Activated CD4-positive, alpha-beta T cell treated with anti-CD3 and anti-CD28 coated beads for 36 hours (primary cell): ENCODE measurements at regions not wholly inside any gene's neighbourhood (a gene's known extent, or its start where the extent isn't known, plus 50 kb on each side); places are given as distances from the start of the nearest gene placed in this dataset.

Source experiments
- ATAC-seq: fragments of 200-7000 bp; cut with Tn5 transposase; one replicate; pipeline ENCODE4 v1.10.0; 2021; ENCODE audit warnings: mild to moderate bottlenecking, moderate library complexity
- CTCF ChIA-PET: fragments of 350-600 bp; sonication (Branson Sonifier 250); formaldehyde crosslinking; loops from one replicate; lab custom pipeline; 2021; ENCODE audit warnings: antibody characterized with exemption; lab: Charles Lee
- POLR2A ChIA-PET: fragments of 350-600 bp; sonication (Branson Sonifier 250); formaldehyde crosslinking; loops from one replicate; lab custom pipeline; 2021; ENCODE audit warnings: antibody characterized with exemption, inconsistent platforms; lab: Charles Lee
- DNase-seq: peaks from one replicate; pipeline ENCODE4 v3.0.0-alpha.2; 2020
- H3K27ac Mint-ChIP-seq: one replicate; pipeline ENCODE4 v1.8.0; 2021; ENCODE audit warnings: mixed read lengths
- H3K27me3 Mint-ChIP-seq: one replicate; pipeline ENCODE4 v1.8.0; 2021; ENCODE audit warnings: mixed read lengths
- H3K36me3 Mint-ChIP-seq: one replicate; pipeline ENCODE4 v1.8.0; 2021; ENCODE audit warnings: low read depth, mixed read lengths
- H3K4me1 Mint-ChIP-seq: one replicate; pipeline ENCODE4 v1.8.0; 2021; ENCODE audit warnings: mixed read lengths
- H3K4me3 Mint-ChIP-seq: one replicate; pipeline ENCODE4 v1.8.0; 2021; ENCODE audit warnings: mild to moderate bottlenecking, moderate library complexity, mixed read lengths
- H3K9me3 Mint-ChIP-seq: one replicate; pipeline ENCODE4 v1.8.0; 2021; ENCODE audit warnings: low read depth, mixed read lengths
- intact Hi-C, 2 experiments: fragments of 100-400 bp; cut with DNase I in 1 of 2; cut with micrococcal nuclease in 1 of 2; formaldehyde crosslinking; loops; one replicate each; pipeline versions ENCODE4 v1.14.2 to v1.15.1; 2022 to 2024; cut with DNase I, micrococcal nuclease

- CTCF ChIA-PET: interaction anchor here (0.8 kb wide), 1 partner anchor 17 kb away, joined by 3 read pairs; no protein-coding TSS in a partner anchor
- Mint-ChIP-seq H3K4me3 (no peak overlapping the region), H3K27ac (no peak overlapping the region), H3K9me3 (peaks cover 4% of the 10 kb centered on the region), H3K27me3 (no peaks in the 10 kb centered on the region), H3K4me1 (peaks cover 50% of the 10 kb centered on the region), H3K36me3 (no peaks in the 10 kb centered on the region)
- DNase-seq: no peak
- no peak for ATAC-seq
- intact Hi-C loops: loop anchor here in 1 of 2 experiments (5.0 to 10.0 kb wide), 2 partner anchors 82 to 726 kb away; no protein-coding TSS in a partner anchor
- POLR2A ChIA-PET: no interaction called here
These were observed 66.2 kb upstream of the S1PR1 start for GRCh38 chr1:101170506-101171050.

- no peak overlapping the region for H3K4me3 Mint-ChIP-seq
- POLR2A ChIA-PET: interaction anchor here (0.9 kb wide), 1 partner anchor 11 kb away, joined by 4 read pairs; no protein-coding TSS in a partner anchor
- no peaks in the 10 kb centered on the region for H3K36me3 Mint-ChIP-seq
- intact Hi-C loops: loop anchor here in 1 of 2 experiments (1.0 to 2.0 kb wide), 2 partner anchors 10 to 15 kb away; no protein-coding TSS in a partner anchor
- no peaks in the 10 kb centered on the region for H3K27me3 Mint-ChIP-seq
- H3K4me1 Mint-ChIP-seq: peaks cover 35% of the 10 kb centered on the region
- CTCF ChIA-PET: interaction anchor here (0.5 to 1.0 kb wide), 5 partner anchors 9 to 299 kb away, joined by 3 to 4 read pairs (median 3); no protein-coding TSS in a partner anchor
- H3K27ac Mint-ChIP-seq: peak overlapping the region; percentile 74
- DNase-seq (no peak), ATAC-seq (peak; percentile 92)
- H3K9me3 Mint-ChIP-seq: peaks cover 4% of the 10 kb centered on the region
These were observed 68.9 kb upstream of the S1PR1 start for GRCh38 chr1:101167891-101168290.

DNA sequence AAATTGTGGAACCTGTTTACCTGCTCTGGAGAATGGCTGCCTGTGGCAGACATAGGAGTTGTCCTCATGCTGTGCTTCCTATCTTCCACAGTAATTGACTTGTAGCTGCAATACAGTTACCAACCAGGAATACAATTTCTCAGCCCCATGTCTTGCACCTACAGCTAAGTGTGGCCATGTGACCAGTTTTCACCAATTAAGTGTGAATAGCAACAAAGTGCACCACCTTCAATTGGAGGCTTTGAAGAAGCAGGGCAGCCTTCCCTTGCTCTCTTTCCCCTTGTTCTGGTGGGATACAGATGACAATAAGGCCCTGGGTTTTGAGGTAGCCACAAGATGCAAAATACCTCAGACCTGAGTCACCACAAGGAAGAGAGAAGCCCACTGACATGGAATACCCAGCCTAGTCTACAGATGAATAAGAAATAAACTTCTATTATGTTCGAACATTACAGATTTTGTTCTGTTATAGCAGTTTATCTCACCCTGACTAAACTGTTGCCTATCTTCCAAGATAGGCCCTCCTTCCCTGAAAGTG, 70.2 kb upstream of the S1PR1 start:
- POLR2A ChIA-PET: no interaction called here
- Mint-ChIP-seq H3K9me3 (peaks cover 4% of the 10 kb centered on the region), H3K4me3 (no peak overlapping the region), H3K27ac (no peak overlapping the region), H3K36me3 (no peaks in the 10 kb centered on the region), H3K27me3 (no peaks in the 10 kb centered on the region), H3K4me1 (peaks cover 35% of the 10 kb centered on the region)
- intact Hi-C loops: loop anchor here in 1 of 2 experiments (2.0 kb wide), 1 partner anchor 14 kb away; no protein-coding TSS in a partner anchor
- CTCF ChIA-PET: no interaction called here
- no peak for ATAC-seq
- DNase-seq: no peak

GRCh38 chr1:101165954-101166353, 70.9 kb upstream of the S1PR1 start:
- intact Hi-C loops: loop anchor here in 1 of 2 experiments (2.0 kb wide), 1 partner anchor 13 kb away; no protein-coding TSS in a partner anchor
- peaks cover 4% of the 10 kb centered on the region for H3K9me3 Mint-ChIP-seq
- DNase-seq: no peak
- no peak for ATAC-seq
- no peak overlapping the region for H3K27ac Mint-ChIP-seq
- POLR2A ChIA-PET: no interaction called here
- H3K27me3 Mint-ChIP-seq: no peaks in the 10 kb centered on the region
- peaks cover 35% of the 10 kb centered on the region for H3K4me1 Mint-ChIP-seq
- H3K4me3 Mint-ChIP-seq: no peak overlapping the region
- CTCF ChIA-PET: no interaction called here
- H3K36me3 Mint-ChIP-seq: no peaks in the 10 kb centered on the region

DNA sequence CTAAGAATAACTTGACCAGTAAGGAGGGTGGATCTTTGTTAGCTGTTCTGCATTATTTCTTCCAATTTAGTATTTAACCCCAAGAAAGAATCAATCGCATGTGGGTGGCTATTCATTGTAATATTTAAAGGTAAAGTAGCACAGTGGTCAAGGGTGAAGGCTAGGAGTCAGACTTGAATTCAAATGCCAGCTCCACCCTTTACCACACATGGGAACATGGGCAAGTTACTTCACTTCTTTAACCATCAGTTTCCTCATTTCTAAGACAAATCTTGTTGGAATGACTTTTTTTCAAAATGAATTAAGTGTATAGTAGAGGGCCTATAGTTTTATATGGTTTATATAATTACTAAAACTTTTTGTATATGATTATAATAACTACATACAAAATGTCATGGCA, 71.3 kb upstream of the S1PR1 start:
- intact Hi-C loops: no loop called here
- H3K36me3 Mint-ChIP-seq: no peaks in the 10 kb centered on the region
- no peak for ATAC-seq
- peaks cover 4% of the 10 kb centered on the region for H3K9me3 Mint-ChIP-seq
- POLR2A ChIA-PET: no interaction called here
- no peak overlapping the region for H3K4me3 Mint-ChIP-seq
- CTCF ChIA-PET: interaction anchor here (1.0 kb wide), 1 partner anchor 12 kb away, joined by 4 read pairs; no protein-coding TSS in a partner anchor
- no peaks in the 10 kb centered on the region for H3K27me3 Mint-ChIP-seq
- no peak overlapping the region for H3K27ac Mint-ChIP-seq
- peaks cover 35% of the 10 kb centered on the region for H3K4me1 Mint-ChIP-seq
- DNase-seq: no peak

DNA sequence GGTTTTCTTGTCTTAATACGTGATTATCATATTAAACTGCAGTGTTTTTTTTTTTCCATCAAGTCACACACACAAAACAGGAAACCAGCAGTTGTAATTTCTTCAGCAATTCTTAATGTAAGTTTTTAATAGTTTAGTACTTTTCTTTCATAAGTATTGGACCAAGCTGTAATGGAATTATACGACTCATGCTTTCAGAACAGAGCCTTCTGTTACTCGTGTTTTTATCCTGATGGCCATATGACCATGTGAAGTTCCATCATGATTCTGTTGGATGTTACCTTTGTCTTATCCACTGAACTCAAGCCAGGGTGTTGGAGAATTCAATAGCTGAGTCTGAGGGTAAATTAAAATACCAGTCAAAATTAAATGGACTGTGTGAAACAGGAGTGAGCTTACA, 72.0 kb upstream of the S1PR1 start:
- POLR2A ChIA-PET: interaction anchor here (0.7 to 1.0 kb wide), 2 partner anchors 13 to 112 kb away, joined by 3 to 5 read pairs; no protein-coding TSS in a partner anchor
- H3K36me3 Mint-ChIP-seq: no peaks in the 10 kb centered on the region
- CTCF ChIA-PET: interaction anchor here (1.0 kb wide), 1 partner anchor 11 kb away, joined by 4 read pairs; no protein-coding TSS in a partner anchor
- no peaks in the 10 kb centered on the region for H3K27me3 Mint-ChIP-seq
- DNase-seq: no peak
- intact Hi-C loops: no loop called here
- no peak for ATAC-seq
- H3K4me3 Mint-ChIP-seq: no peak overlapping the region
- H3K9me3 Mint-ChIP-seq: peaks cover 4% of the 10 kb centered on the region
- H3K27ac Mint-ChIP-seq: no peak overlapping the region
- peaks cover 35% of the 10 kb centered on the region for H3K4me1 Mint-ChIP-seq

DNA sequence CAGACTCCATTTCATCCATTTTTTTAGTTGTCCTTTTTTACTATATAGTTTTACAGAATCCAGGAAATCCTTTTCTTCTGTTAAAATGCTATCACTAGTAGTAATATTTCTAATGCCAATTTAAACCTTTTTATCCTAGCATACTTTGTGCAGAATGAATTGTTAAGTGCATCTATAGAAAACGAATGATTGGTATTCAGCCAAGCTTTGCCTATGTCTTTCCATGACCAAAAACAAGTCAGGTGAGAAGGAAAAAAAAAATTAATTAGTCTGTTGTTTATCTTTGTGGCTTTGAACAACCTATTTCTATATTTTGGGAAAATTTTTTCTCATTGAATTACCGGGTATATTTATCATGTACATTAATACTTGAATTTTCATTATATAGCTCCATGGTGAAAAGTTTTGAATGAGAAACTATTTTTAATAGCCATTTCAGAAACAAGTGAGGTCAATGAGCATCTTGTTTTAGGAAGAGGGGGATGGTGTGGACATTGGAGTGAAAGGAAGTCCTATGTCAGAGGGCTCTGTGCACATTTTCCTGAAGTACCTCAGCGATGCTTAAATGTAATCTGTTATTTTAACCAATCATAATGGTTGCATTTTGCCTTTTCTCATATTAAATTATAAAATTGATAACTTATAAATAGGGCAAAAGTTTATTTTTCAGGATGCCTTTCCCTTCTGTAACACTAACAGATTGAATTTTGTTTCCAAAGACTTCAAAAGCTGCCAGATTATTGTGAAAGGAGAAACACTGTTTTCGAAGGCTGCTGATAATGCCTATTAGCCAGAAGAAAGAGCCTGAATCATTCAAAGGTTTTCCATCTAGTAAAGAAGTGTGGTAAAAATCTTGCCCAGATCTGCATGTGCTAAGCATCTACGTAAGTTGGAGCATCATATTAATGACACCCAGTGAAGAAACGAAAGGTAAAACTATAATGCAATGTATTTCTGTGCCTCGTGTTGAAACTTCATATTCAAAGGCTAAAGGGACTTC, 73.8 kb upstream of the S1PR1 start:
- no peak for DNase-seq
- POLR2A ChIA-PET: no interaction called here
- Mint-ChIP-seq H3K27ac (no peak overlapping the region), H3K9me3 (peaks cover 4% of the 10 kb centered on the region), H3K4me1 (peaks cover 26% of the 10 kb centered on the region), H3K27me3 (no peaks in the 10 kb centered on the region), H3K36me3 (no peaks in the 10 kb centered on the region), H3K4me3 (no peak overlapping the region)
- CTCF ChIA-PET: interaction anchor here (1.0 kb wide), 1 partner anchor 26 kb away, joined by 3 read pairs; no protein-coding TSS in a partner anchor
- no peak for ATAC-seq
- intact Hi-C loops: no loop called here

DNA sequence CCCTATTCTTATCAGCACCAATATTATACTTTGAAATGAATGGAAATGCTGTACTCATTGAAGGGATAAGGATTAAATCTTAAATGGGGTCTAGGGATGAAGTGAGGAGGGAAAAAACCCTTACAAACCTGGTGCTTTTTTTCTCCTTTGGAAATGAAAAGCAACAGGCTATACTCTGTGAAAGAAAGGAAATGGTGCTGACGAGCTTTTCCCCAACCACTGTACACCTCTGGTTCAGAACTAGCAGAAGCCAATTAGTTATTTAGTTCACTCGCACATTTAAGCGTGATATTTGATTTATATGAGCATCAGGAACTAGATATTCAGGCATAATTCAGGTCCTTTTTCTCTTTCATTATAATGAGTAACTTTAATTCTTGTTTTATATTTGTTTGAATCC, 74.5 kb upstream of the S1PR1 start:
- Mint-ChIP-seq H3K36me3 (no peaks in the 10 kb centered on the region), H3K9me3 (peaks cover 2% of the 10 kb centered on the region), H3K27ac (no peak overlapping the region), H3K4me1 (peaks cover 19% of the 10 kb centered on the region), H3K27me3 (no peaks in the 10 kb centered on the region), H3K4me3 (no peak overlapping the region)
- ATAC-seq (no peak), DNase-seq (no peak)
- ChIA-PET POLR2A (no interaction called here), CTCF (interaction anchor here (1.0 kb wide), 1 partner anchor 25 kb away, joined by 3 read pairs; no protein-coding TSS in a partner anchor)
- intact Hi-C loops: no loop called here

- H3K4me3 Mint-ChIP-seq: no peak overlapping the region
- no peaks in the 10 kb centered on the region for H3K36me3 Mint-ChIP-seq
- intact Hi-C loops: no loop called here
- no peak overlapping the region for H3K27ac Mint-ChIP-seq
- ATAC-seq (no peak), DNase-seq (no peak)
- CTCF ChIA-PET: no interaction called here
- POLR2A ChIA-PET: no interaction called here
- peaks cover 12% of the 10 kb centered on the region for H3K4me1 Mint-ChIP-seq
- no peaks in the 10 kb centered on the region for H3K9me3 Mint-ChIP-seq
- no peaks in the 10 kb centered on the region for H3K27me3 Mint-ChIP-seq
These were observed 75.2 kb upstream of the S1PR1 start for GRCh38 chr1:101161619-101162018.

DNA sequence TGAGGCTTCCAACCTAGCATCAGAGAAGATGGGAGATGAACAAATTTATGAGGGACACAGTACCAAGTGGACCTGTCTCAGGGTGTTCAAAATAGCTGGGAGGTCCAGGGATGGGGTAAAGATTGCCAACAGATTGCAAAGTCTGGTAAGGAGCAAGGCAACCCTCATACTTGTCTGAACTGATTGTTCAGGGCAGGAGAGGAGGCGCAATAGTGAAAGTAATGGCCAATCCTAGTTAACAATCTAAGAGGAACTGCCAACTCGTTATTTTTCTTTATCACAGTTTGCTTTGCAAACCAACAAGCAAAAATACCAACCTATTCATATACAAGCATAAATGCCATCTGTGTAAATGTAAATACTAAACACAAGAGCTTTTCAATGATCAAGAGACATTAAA, 78.4 kb upstream of the S1PR1 start:
- H3K27me3 Mint-ChIP-seq: no peaks in the 10 kb centered on the region
- ChIA-PET CTCF (no interaction called here), POLR2A (no interaction called here)
- H3K4me1 Mint-ChIP-seq: peaks cover 18% of the 10 kb centered on the region
- H3K4me3 Mint-ChIP-seq: no peak overlapping the region
- ATAC-seq: no peak
- H3K9me3 Mint-ChIP-seq: no peaks in the 10 kb centered on the region
- intact Hi-C loops: no loop called here
- no peak for DNase-seq
- H3K27ac Mint-ChIP-seq: no peak overlapping the region
- H3K36me3 Mint-ChIP-seq: no peaks in the 10 kb centered on the region

- intact Hi-C loops: no loop called here
- no peak overlapping the region for H3K27ac Mint-ChIP-seq
- no peaks in the 10 kb centered on the region for H3K27me3 Mint-ChIP-seq
- no peak for ATAC-seq
- H3K4me3 Mint-ChIP-seq: no peak overlapping the region
- no peaks in the 10 kb centered on the region for H3K9me3 Mint-ChIP-seq
- DNase-seq: no peak
- ChIA-PET CTCF (interaction anchor here (0.7 to 1.5 kb wide), 4 partner anchors 10 to 141 kb away, joined by 3 to 4 read pairs (median 3); no protein-coding TSS in a partner anchor), POLR2A (interaction anchor here (0.6 to 1.1 kb wide), 4 partner anchors 17 to 84 kb away, joined by 3 to 5 read pairs (median 4); no protein-coding TSS in a partner anchor)
- peaks cover 43% of the 10 kb centered on the region for H3K4me1 Mint-ChIP-seq
- H3K36me3 Mint-ChIP-seq: no peaks in the 10 kb centered on the region
These were observed 82.3 kb upstream of the S1PR1 start for GRCh38 chr1:101154547-101154946.
